Nephron progenitor cell (in vitro differentiated cells): ENCODE measurements at regions not wholly inside any gene's neighbourhood (a gene's known extent, or its start where the extent isn't known, plus 50 kb on each side); places are given as distances from the start of the nearest gene placed in this dataset.
A peak's percentile ranks its signal among the peaks of the same experiment; 100 is the strongest.

Source experiments
- DNase-seq: peaks from one replicate; pipeline ENCODE4 v3.0.0; 2021
- H3K27ac Mint-ChIP-seq: 2 replicates; pipeline ENCODE4 v1.8.0; 2021; ENCODE audit warnings: mild to moderate bottlenecking, moderate library complexity, mixed read lengths
- H3K27me3 Mint-ChIP-seq: 2 replicates; pipeline ENCODE4 v1.8.0; 2021; ENCODE audit warnings: mild to moderate bottlenecking, low read depth, mixed read lengths; ENCODE audit not compliant: poor library complexity
- H3K36me3 Mint-ChIP-seq: 2 replicates; pipeline ENCODE4 v1.8.0; 2021; ENCODE audit warnings: low read depth, mixed read lengths
- H3K4me1 Mint-ChIP-seq: 2 replicates; pipeline ENCODE4 v1.8.0; 2021; ENCODE audit warnings: mixed read lengths
- H3K4me3 Mint-ChIP-seq: 2 replicates; pipeline ENCODE4 v1.8.0; 2021; ENCODE audit warnings: mild to moderate bottlenecking, moderate library complexity, mixed read lengths
- H3K9me3 Mint-ChIP-seq: 2 replicates; pipeline ENCODE4 v1.8.0; 2021; ENCODE audit warnings: mild to moderate bottlenecking, moderate library complexity, mixed read lengths
- TF ChIP-seq, protein P1 (sequence below): fragments of 200-600 bp; sonication (generic); IDR thresholded peaks from 2 replicates; pipeline ENCODE4 v1.5.0; 2021; ENCODE audit warnings: antibody characterized with exemption

DNA sequence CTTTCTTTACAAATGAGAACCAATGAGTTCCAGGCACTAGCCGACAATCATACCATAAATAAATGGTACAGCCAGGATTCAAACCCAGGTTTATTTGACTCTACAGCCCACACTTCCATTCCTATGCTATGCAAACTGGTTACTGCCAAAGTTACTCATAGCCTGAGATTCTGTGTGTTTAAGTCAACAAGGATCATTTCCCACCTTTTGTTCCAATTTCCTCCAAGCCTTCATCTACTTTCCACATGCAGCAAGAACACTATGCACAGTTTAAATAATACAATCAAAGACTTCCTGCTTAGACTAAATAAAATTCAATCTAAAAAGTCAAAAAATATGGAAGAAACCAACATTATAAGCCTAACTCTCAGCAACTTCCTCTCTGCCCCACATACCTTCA is 59.2 kb upstream of the KLF12 start:
- no peaks in the 10 kb centered on the region for H3K9me3 Mint-ChIP-seq
- DNase-seq: no peak
- peak overlapping the region; percentile 14 for H3K27ac Mint-ChIP-seq
- H3K4me1 Mint-ChIP-seq: peaks cover 30% of the 10 kb centered on the region
- H3K4me3 Mint-ChIP-seq: no peak overlapping the region
- peaks cover 3% of the 10 kb centered on the region for H3K27me3 Mint-ChIP-seq
- TF ChIP-seq, protein P1, sequence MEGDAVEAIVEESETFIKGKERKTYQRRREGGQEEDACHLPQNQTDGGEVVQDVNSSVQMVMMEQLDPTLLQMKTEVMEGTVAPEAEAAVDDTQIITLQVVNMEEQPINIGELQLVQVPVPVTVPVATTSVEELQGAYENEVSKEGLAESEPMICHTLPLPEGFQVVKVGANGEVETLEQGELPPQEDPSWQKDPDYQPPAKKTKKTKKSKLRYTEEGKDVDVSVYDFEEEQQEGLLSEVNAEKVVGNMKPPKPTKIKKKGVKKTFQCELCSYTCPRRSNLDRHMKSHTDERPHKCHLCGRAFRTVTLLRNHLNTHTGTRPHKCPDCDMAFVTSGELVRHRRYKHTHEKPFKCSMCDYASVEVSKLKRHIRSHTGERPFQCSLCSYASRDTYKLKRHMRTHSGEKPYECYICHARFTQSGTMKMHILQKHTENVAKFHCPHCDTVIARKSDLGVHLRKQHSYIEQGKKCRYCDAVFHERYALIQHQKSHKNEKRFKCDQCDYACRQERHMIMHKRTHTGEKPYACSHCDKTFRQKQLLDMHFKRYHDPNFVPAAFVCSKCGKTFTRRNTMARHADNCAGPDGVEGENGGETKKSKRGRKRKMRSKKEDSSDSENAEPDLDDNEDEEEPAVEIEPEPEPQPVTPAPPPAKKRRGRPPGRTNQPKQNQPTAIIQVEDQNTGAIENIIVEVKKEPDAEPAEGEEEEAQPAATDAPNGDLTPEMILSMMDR: no peak
- H3K36me3 Mint-ChIP-seq: no peaks in the 10 kb centered on the region

- H3K9me3 Mint-ChIP-seq: no peaks in the 10 kb centered on the region
- H3K27ac Mint-ChIP-seq: peak overlapping the region; percentile 89
- no peak overlapping the region for H3K4me3 Mint-ChIP-seq
- H3K36me3 Mint-ChIP-seq: no peaks in the 10 kb centered on the region
- peak; percentile 8 for DNase-seq
- H3K4me1 Mint-ChIP-seq: peaks cover 30% of the 10 kb centered on the region
- H3K27me3 Mint-ChIP-seq: peaks cover 3% of the 10 kb centered on the region
- TF ChIP-seq, protein P1: no peak
Observed at GRCh38 chr13:74191410-74191809, 57.2 kb upstream of the KLF12 start.

GRCh38 chr13:74190999-74191398 is 56.8 kb upstream of the KLF12 start:
- Mint-ChIP-seq H3K9me3 (no peaks in the 10 kb centered on the region), H3K27me3 (no peaks in the 10 kb centered on the region), H3K36me3 (no peaks in the 10 kb centered on the region), H3K27ac (peak overlapping the region; percentile 89), H3K4me3 (no peak overlapping the region), H3K4me1 (peaks cover 30% of the 10 kb centered on the region)
- no peak for DNase-seq
- TF ChIP-seq, protein P1: no peak

DNA sequence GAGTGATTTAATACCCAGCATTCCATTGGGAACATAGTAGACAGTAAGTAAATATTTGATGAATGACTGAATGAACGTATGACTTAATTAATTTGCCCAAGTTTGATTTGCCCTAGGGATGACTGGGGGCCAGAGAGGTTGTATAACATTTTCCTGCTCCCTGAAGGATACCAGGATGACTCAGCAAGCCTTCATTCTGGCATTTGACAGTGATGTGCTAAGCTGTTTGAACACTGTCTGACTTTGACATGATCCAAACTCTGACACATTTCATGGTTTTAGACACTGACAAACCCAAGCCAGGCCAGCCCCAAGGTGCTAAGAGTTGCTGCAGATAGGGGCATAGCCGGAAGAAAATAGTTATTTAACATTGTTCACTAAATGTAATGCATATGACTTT is 53.4 kb upstream of the KLF12 start:
- Mint-ChIP-seq H3K9me3 (no peaks in the 10 kb centered on the region), H3K4me1 (peaks cover 25% of the 10 kb centered on the region), H3K27ac (no peak overlapping the region), H3K36me3 (no peaks in the 10 kb centered on the region), H3K27me3 (peaks cover 5% of the 10 kb centered on the region), H3K4me3 (no peak overlapping the region)
- TF ChIP-seq, protein P1: no peak
- DNase-seq: no peak

- Mint-ChIP-seq H3K36me3 (no peaks in the 10 kb centered on the region), H3K4me1 (no peaks in the 10 kb centered on the region), H3K27me3 (peaks cover 5% of the 10 kb centered on the region), H3K4me3 (no peak overlapping the region), H3K9me3 (no peaks in the 10 kb centered on the region), H3K27ac (no peak overlapping the region)
- DNase-seq: no peak
- TF ChIP-seq, protein P1: no peak
Observed at GRCh38 chr13:74184283-74184682, 50.1 kb upstream of the KLF12 start.
